ENCODE measurements at regions not wholly inside any gene's neighbourhood (a gene's known extent, or its start where the extent isn't known, plus 50 kb on each side); places are given as distances from the start of the nearest gene placed in this dataset.
"Not testable (repeated sequence)": the region's sequence is repeated elsewhere in the genome, so short reads cannot be mapped to it uniquely, and the experiment has no call there.

DNA sequence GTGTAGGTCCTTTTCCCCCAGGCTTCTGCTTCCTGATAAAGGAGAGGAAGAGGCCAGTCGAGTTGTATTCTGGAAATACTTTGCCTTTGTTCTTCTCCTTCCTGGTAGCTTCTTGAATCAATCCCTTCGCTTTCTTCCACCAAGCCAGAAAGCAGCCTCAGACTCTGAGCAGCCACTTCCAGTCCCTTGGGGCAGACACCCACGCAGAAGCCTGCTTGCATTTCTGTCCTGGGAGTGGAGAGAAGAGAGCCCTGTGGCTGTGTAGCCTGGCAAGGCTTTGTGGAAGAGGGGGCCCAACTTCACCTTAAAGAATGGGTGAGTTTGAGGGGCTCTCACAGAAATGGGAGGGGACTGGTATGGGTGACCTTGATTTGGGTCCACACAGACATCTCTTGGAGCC lies 211.0 kb upstream of the SSTR4 start:
- TF ChIP-seq POLR2A (IDR thresholded peaks at IDR 0.05; ENCODE audit: low read depth, low read length) (no peak), POLR2AphosphoS5 (IDR thresholded peaks at IDR 0.05; ENCODE audit: low read depth, low read length) (no peak), TAF1 (IDR thresholded peaks at IDR 0.05; ENCODE audit: borderline replicate concordance, low read depth, low read length) (no peak)
- DNase-seq (ENCODE audit: insufficient read length) (no peak), FAIRE-seq (no peak)

DNA sequence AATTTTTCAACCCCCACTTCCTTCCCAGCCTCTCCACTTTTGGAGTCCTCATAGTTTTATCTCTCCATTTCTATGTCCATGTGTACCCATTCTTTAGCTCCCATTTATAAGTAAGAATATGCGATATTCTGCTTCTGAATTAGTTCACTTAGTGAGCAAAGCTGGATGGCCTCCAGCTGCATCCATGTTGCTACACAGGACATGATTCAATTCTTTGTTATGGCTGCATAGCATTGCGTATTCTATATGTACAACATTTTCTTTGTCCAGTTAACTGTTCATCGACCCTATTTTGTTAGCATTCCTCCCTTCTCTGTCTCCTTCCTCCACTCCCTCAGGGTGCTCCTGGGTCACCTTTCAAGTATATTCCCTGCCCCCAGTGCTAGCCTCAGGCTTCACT lies 210.0 kb upstream of the SSTR4 start:
- DNase-seq (ENCODE audit: insufficient read length): no peak
- no peak for FAIRE-seq
- TF ChIP-seq TAF1 (IDR thresholded peaks at IDR 0.05; ENCODE audit: borderline replicate concordance, low read depth, low read length) (no peak), POLR2AphosphoS5 (IDR thresholded peaks at IDR 0.05; ENCODE audit: low read depth, low read length) (no peak), POLR2A (IDR thresholded peaks at IDR 0.05; ENCODE audit: low read depth, low read length) (no peak)

DNA sequence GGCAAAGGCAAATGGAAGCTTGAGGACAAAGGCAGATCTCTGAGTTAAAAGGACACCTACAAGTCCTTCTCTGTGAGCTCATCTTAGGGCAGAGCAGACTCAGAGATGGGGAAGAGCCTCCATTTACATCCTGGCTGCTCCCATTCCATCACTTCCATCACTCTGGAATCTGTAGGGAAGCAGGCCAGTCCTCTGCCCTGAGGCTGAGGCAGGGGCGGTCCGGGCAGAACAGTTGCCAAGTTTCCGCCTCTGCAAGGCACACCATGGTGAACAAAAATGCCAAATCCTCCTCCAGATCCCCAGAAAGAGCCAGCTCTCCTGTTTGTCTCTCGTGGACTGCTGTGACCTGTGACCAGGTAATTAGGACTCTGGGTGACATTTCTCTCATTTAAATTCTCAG lies 209.6 kb upstream of the SSTR4 start:
- no peak for FAIRE-seq
- TF ChIP-seq POLR2AphosphoS5 (IDR thresholded peaks at IDR 0.05; ENCODE audit: low read depth, low read length): no peak
- no peak for TF ChIP-seq TAF1 (IDR thresholded peaks at IDR 0.05; ENCODE audit: borderline replicate concordance, low read depth, low read length)
- no peak for TF ChIP-seq POLR2A (IDR thresholded peaks at IDR 0.05; ENCODE audit: low read depth, low read length)
- DNase-seq (ENCODE audit: insufficient read length): no peak

GRCh38 chr20:22826306-22827230 lies 208.5 kb upstream of the SSTR4 start:
- no peak for TF ChIP-seq POLR2A (IDR thresholded peaks at IDR 0.05; ENCODE audit: low read depth, low read length)
- no peak for FAIRE-seq

GRCh38 chr20:22827916-22828315 lies 207.2 kb upstream of the SSTR4 start:
- no peak for DNase-seq (ENCODE audit: insufficient read length)
- FAIRE-seq: no peak

More at GRCh38 chr20:22826306-22827230, 208.5 kb upstream of the SSTR4 start:
- no peak for DNase-seq (ENCODE audit: insufficient read length)

DNA sequence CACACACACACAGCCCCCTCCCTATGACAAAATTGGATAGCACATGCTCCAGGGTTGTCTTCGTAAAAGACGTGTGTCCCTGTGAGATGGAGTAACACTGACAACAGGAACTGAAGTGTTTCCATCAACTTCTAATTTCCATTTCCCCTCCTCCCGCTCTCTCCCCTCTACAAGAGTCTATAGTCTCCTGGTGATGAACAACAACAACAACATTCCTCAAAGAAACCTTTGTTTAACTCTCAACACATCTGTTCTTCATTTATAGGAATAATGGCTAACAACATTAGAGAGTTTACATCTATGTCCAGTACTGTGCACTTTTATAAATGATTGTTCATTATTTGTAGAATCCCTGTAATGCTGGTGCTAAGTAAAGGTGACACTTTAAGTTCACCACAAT lies 205.8 kb upstream of the SSTR4 start:
- TF ChIP-seq TAF1 (IDR thresholded peaks at IDR 0.05; ENCODE audit: borderline replicate concordance, low read depth, low read length) (no peak), POLR2AphosphoS5 (IDR thresholded peaks at IDR 0.05; ENCODE audit: low read depth, low read length) (no peak), POLR2A (IDR thresholded peaks at IDR 0.05; ENCODE audit: low read depth, low read length) (no peak)
- DNase-seq (ENCODE audit: insufficient read length) (no peak), FAIRE-seq (no peak)

More at GRCh38 chr20:22827916-22828315, 207.2 kb upstream of the SSTR4 start:
- no peak for TF ChIP-seq POLR2AphosphoS5 (IDR thresholded peaks at IDR 0.05; ENCODE audit: low read depth, low read length)
- TF ChIP-seq TAF1 (IDR thresholded peaks at IDR 0.05; ENCODE audit: borderline replicate concordance, low read depth, low read length): no peak
- no peak for TF ChIP-seq POLR2A (IDR thresholded peaks at IDR 0.05; ENCODE audit: low read depth, low read length)

DNA sequence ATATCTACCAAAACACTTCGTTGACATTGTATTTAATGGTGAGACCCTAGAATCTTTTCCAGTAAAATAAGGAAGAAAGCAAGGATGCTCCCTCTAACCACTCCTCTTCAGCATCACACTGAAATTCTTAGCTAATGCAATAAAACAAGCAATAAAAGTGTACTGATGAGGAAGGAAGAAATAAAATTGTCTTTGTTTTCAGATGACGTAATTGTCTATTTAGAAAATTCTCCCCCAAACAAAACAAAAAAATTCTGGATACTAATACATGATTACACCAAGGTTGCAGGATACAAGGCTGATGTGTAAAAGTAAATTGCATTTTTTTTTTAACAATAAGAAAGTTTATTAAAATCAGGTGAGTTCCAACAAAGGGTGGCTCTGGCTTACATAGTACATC lies 205.0 kb upstream of the SSTR4 start:
- TF ChIP-seq POLR2A (IDR thresholded peaks at IDR 0.05; ENCODE audit: low read depth, low read length) (no peak), POLR2AphosphoS5 (IDR thresholded peaks at IDR 0.05; ENCODE audit: low read depth, low read length) (no peak), TAF1 (IDR thresholded peaks at IDR 0.05; ENCODE audit: borderline replicate concordance, low read depth, low read length) (no peak)
- no peak for DNase-seq (ENCODE audit: insufficient read length)
- no peak for FAIRE-seq

- not testable (repeated sequence) for DNase-seq (ENCODE audit: insufficient read length); FAIRE-seq
Measured at GRCh38 chr20:22830715-22831114, 204.4 kb upstream of the SSTR4 start.

DNA sequence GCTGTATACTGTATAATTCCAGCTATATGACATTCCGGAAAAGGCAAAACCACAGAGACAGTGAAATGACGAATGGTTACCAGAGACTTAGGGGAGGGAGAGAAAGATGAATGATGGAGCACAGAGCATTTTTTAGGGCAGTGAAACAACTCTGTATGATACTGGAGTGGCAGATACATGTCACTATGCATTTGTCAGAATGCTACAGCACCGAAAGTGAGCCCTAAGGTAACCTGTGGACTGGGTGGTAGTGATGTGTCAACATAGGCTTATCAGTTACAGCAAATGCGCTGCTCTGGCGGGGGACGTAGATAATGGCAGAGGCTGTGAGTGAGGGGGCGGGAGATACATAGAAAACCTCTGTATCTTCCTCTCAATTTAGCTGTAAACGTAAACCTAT lies 201.3 kb upstream of the SSTR4 start:
- DNase-seq (ENCODE audit: insufficient read length): no peak
- TF ChIP-seq TAF1 (IDR thresholded peaks at IDR 0.05; ENCODE audit: borderline replicate concordance, low read depth, low read length): no peak
- TF ChIP-seq POLR2AphosphoS5 (IDR thresholded peaks at IDR 0.05; ENCODE audit: low read depth, low read length): no peak
- no peak for TF ChIP-seq POLR2A (IDR thresholded peaks at IDR 0.05; ENCODE audit: low read depth, low read length)
- FAIRE-seq: no peak

GRCh38 chr20:22834651-22835256 lies 200.4 kb upstream of the SSTR4 start:
- no peak for TF ChIP-seq POLR2AphosphoS5 (IDR thresholded peaks at IDR 0.05; ENCODE audit: low read depth, low read length)
- no peak for TF ChIP-seq POLR2A (IDR thresholded peaks at IDR 0.05; ENCODE audit: low read depth, low read length)
- TF ChIP-seq TAF1 (IDR thresholded peaks at IDR 0.05; ENCODE audit: borderline replicate concordance, low read depth, low read length): no peak
- no peak for FAIRE-seq
- no peak for DNase-seq (ENCODE audit: insufficient read length)

- DNase-seq (ENCODE audit: insufficient read length): no peak
- no peak for FAIRE-seq
- TF ChIP-seq TAF1 (IDR thresholded peaks at IDR 0.05; ENCODE audit: borderline replicate concordance, low read depth, low read length) (no peak), POLR2A (IDR thresholded peaks at IDR 0.05; ENCODE audit: low read depth, low read length) (no peak)
Measured at GRCh38 chr20:22836211-22836610, 198.9 kb upstream of the SSTR4 start.

GRCh38 chr20:22836877-22837276 lies 198.2 kb upstream of the SSTR4 start:
- FAIRE-seq (no peak), DNase-seq (ENCODE audit: insufficient read length) (no peak)
- TF ChIP-seq TAF1 (IDR thresholded peaks at IDR 0.05; ENCODE audit: borderline replicate concordance, low read depth, low read length) (no peak), POLR2A (IDR thresholded peaks at IDR 0.05; ENCODE audit: low read depth, low read length) (no peak), POLR2AphosphoS5 (IDR thresholded peaks at IDR 0.05; ENCODE audit: low read depth, low read length) (no peak)

Data from GM12892 (cell line).